Panc1 (cell line): ENCODE measurements at regions not wholly inside any gene's neighbourhood (a gene's known extent, or its start where the extent isn't known, plus 50 kb on each side); places are given as distances from the start of the nearest gene placed in this dataset.

Source experiments
- ATAC-seq: fragments of 200-7000 bp; cut with Tn5 transposase; 2 replicates; pipeline ENCODE4 v1.9.1; 2020; ENCODE audit warnings: mild to moderate bottlenecking, moderate library complexity
- BruUV-seq: library from RNA; stranded (reverse); fragments of 400-500 nt; replicated peaks from 2 replicates; lab custom pipeline; 2021; lab: Mats Ljungman, UMichigan
- CTCF ChIA-PET: fragments of 300-600 bp; sonication (Branson Sonifier 250); formaldehyde crosslinking; loops from one replicate; lab custom pipeline; 2022; ENCODE audit warnings: antibody characterized with exemption; lab: Charles Lee
- POLR2A ChIA-PET: fragments of 300-600 bp; sonication (Branson Sonifier 250); formaldehyde crosslinking; loops from one replicate; lab custom pipeline; 2022; ENCODE audit warnings: antibody characterized with exemption; lab: Charles Lee
- DNase-seq: peaks from one replicate; pipeline ENCODE4 v3.0.0-alpha.2; 2010; ENCODE audit warnings: low read depth, low spot score
- H3K27ac ChIP-seq: 2 replicates; pipeline ENCODE4 v1.5.1; 2011; ENCODE audit warnings: mild to moderate bottlenecking, low read length, inconsistent platforms
- H3K27me3 ChIP-seq: fragments of 200-500 bp; sonication (Bioruptor generic); 2 replicates; pipeline ENCODE4 v1.6.0; 2014; ENCODE audit warnings: low read length, inconsistent platforms; ENCODE audit not compliant: control insufficient read depth, insufficient read depth
- H3K36me3 ChIP-seq: fragments of 200-500 bp; sonication (Bioruptor generic); 2 replicates; pipeline ENCODE4 v1.5.1; 2014; ENCODE audit warnings: inconsistent platforms, mild to moderate bottlenecking, low read length, moderate library complexity; ENCODE audit not compliant: control insufficient read depth, insufficient read depth
- H3K4me1 ChIP-seq: 2 replicates; pipeline ENCODE4 v1.5.1; 2011; ENCODE audit warnings: inconsistent platforms, mild to moderate bottlenecking, low read length, moderate library complexity; ENCODE audit not compliant: control insufficient read depth, insufficient read depth
- H3K4me3 ChIP-seq, 2 experiments: 2 replicates each; pipeline ENCODE4 v1.5.1; 2011 to 2012; ENCODE audit warnings: low read depth in 2 of 2, low read length in 2 of 2, mild to moderate bottlenecking in 2 of 2, inconsistent platforms in 1 of 2, moderate library complexity in 1 of 2
- H3K9me3 ChIP-seq: fragments of 200-500 bp; sonication (Bioruptor generic); 2 replicates; pipeline ENCODE4 v1.5.1; 2014; ENCODE audit warnings: low read depth, mild to moderate bottlenecking, inconsistent platforms, low read length, moderate library complexity; ENCODE audit not compliant: control insufficient read depth, insufficient read depth
- CTCF ChIP-seq: fragments of 450-650 bp; IDR thresholded peaks from 2 replicates; pipeline ENCODE4 v1.5.1; 2017; ENCODE audit warnings: mild to moderate bottlenecking
- POLR2AphosphoS5 ChIP-seq: IDR thresholded peaks from 2 replicates; pipeline ENCODE4 v1.6.1; 2012; ENCODE audit warnings: mild to moderate bottlenecking, low read depth, low read length, moderate library complexity
- REST ChIP-seq, 2 experiments: IDR thresholded peaks; 2 replicates each; pipeline ENCODE4 v1.6.1; 2011 to 2012; ENCODE audit warnings: low read depth in 2 of 2, control low read depth in 1 of 2, low read length in 1 of 2, mild to moderate bottlenecking in 1 of 2, moderate library complexity in 1 of 2; ENCODE audit not compliant: insufficient read depth in 1 of 2
- SIN3A ChIP-seq: IDR thresholded peaks from 2 replicates; pipeline ENCODE4 v1.6.1; 2012; ENCODE audit warnings: low read depth, mild to moderate bottlenecking, low read length, moderate library complexity, borderline replicate concordance; ENCODE audit not compliant: insufficient read depth
- TCF7L2 ChIP-seq: IDR thresholded peaks from 2 replicates; pipeline ENCODE4 v1.6.1; 2011; ENCODE audit warnings: mild to moderate bottlenecking, low read depth, low read length, inconsistent platforms
- in situ Hi-C: cut with HindIII; loops from 2 replicates; pipeline ENCODE4 v1.10.0; 2016; ENCODE audit warnings: low sequenced_read_pairs, low pct_unique_long_range_greater_than_20kb
- intact Hi-C: fragments of 100-400 bp; cut with micrococcal nuclease; formaldehyde crosslinking; loops from one replicate; pipeline ENCODE4 v1.10.0; 2022; ENCODE audit not compliant: unreplicated experiment

DNA sequence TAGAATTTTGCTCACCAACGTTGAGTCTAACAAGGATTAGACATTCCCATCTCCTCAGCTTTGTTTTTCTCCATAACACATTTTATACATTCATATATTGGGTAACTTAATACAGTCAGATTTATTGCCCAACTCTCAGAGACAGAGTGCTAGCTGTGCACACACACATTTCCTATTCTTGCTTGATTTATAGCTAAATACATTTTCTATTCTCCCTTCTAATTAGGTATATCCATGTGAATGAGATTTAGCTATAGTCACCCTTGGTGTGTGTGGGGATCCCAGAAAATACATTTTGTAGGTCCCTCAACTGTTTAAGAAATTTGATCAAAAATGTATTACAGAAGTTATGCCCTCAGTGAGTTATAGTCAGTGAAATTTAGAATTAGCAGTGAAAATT, 715.4 kb downstream of the NSUN3 start:
- BruUV-seq: no TSS peak
- no peak for ATAC-seq
- in situ Hi-C loops: no loop called here
- POLR2A ChIA-PET: no interaction called here
- CTCF ChIA-PET: no interaction called here
- H3K9me3 ChIP-seq: no peaks in the 10 kb centered on the region; the same call in 1 of the 2 replicates
- H3K27me3 ChIP-seq: no peaks in the 10 kb centered on the region
- intact Hi-C loops: no loop called here
- H3K4me3 ChIP-seq: no peak overlapping the region
- no peak for TF ChIP-seq CTCF
- TF ChIP-seq TCF7L2: no peak
- no peak for TF ChIP-seq POLR2AphosphoS5
- TF ChIP-seq REST (IDR thresholded peaks at IDR 0.05; ENCODE audit: insufficient read depth in 1 of 2, low read depth in 2 of 2, low read length in 1 of 2): no peak
- no peak for TF ChIP-seq SIN3A
- H3K27ac ChIP-seq: no peak overlapping the region
- H3K36me3 ChIP-seq: no peaks in the 10 kb centered on the region
- DNase-seq: no peak
- H3K4me1 ChIP-seq: no peaks in the 10 kb centered on the region

DNA sequence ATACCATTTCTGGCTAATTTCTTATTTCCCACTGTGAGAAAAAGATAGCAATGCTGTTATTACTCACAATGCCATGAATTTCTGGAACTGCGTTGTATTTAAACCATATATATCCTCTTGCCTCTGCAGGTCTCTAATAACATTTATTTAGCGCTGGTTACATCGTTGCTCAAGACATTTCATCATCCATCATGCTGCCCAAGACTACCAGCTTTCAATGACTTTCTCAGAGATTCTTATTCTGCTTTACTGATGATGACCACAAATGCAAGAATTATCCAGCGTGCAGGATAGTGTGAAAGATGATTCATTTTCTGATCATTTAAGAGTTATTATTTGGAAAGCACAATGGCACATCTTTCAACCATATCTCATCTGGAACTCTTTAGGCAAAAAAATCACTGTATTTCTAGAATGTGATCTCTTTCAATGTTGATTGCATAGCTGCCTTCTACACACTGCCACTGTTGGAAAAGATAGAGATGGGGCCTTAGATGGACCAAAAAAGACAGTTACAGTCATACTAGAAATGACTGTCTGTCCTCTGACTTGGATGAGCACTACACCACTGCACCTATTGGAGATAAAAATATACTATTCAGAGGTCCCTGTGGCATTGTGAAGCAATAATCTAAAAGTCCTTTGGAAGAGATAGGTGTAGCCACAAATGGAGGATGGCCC, 716.1 kb downstream of the NSUN3 start:
- no peak overlapping the region for H3K27ac ChIP-seq
- H3K4me1 ChIP-seq: no peaks in the 10 kb centered on the region
- in situ Hi-C loops (no loop called here), intact Hi-C loops (no loop called here)
- H3K36me3 ChIP-seq: no peaks in the 10 kb centered on the region
- H3K4me3 ChIP-seq: no peak overlapping the region
- ChIA-PET POLR2A (no interaction called here), CTCF (no interaction called here)
- BruUV-seq: no TSS peak
- no peak for DNase-seq
- ATAC-seq: no peak
- H3K27me3 ChIP-seq: no peaks in the 10 kb centered on the region
- no peaks in the 10 kb centered on the region; the same call in 1 of the 2 replicates for H3K9me3 ChIP-seq
- TF ChIP-seq TCF7L2 (no peak), CTCF (no peak), REST (IDR thresholded peaks at IDR 0.05; ENCODE audit: insufficient read depth in 1 of 2, low read depth in 2 of 2, low read length in 1 of 2) (no peak), POLR2AphosphoS5 (no peak), SIN3A (no peak)
